Mesenchymal stem cell (in vitro differentiated cells and primary cell): ENCODE measurements at regions not wholly inside any gene's neighbourhood (a gene's known extent, or its start where the extent isn't known, plus 50 kb on each side); places are given as distances from the start of the nearest gene placed in this dataset.

Source experiments
- DNase-seq: peaks from one replicate; pipeline ENCODE4 v3.0.0-alpha.2; 2013
- H2AFZ ChIP-seq: one replicate; pipeline ENCODE4 v1.6.1; 2013; ENCODE audit warnings: low read depth, mild to moderate bottlenecking, control low read depth, inconsistent platforms, low read length, moderate library complexity
- H2AK5ac ChIP-seq: 2 replicates; pipeline ENCODE4 v1.6.1; 2013; ENCODE audit warnings: low read length, moderate library complexity, mild to moderate bottlenecking, inconsistent platforms; ENCODE audit not compliant: severe bottlenecking
- H2BK120ac ChIP-seq: one replicate; pipeline ENCODE4 v1.6.1; 2013; ENCODE audit warnings: low read depth, mild to moderate bottlenecking, inconsistent platforms, low read length, moderate library complexity
- H2BK12ac ChIP-seq, 2 experiments: one replicate each; pipeline ENCODE4 v1.6.1; 2013; ENCODE audit warnings: inconsistent platforms in 2 of 2, low read length in 2 of 2, mild to moderate bottlenecking in 2 of 2, moderate library complexity in 2 of 2, control low read depth in 1 of 2
- H2BK15ac ChIP-seq: one replicate; pipeline ENCODE4 v1.6.1; 2013; ENCODE audit warnings: mild to moderate bottlenecking, low read depth, inconsistent platforms; ENCODE audit not compliant: poor library complexity, severe bottlenecking
- H2BK5ac ChIP-seq: 2 replicates; pipeline ENCODE4 v1.6.1; 2013; ENCODE audit warnings: low read depth, mild to moderate bottlenecking, low read length, control low read depth, inconsistent platforms; ENCODE audit not compliant: poor library complexity, severe bottlenecking
- H3K14ac ChIP-seq, 2 experiments: one replicate each; pipeline ENCODE4 v1.6.1; 2013; ENCODE audit warnings: inconsistent platforms in 2 of 2, low read length in 2 of 2, control low read depth in 1 of 2, mild to moderate bottlenecking in 1 of 2, moderate library complexity in 1 of 2
- H3K18ac ChIP-seq, 2 experiments: one replicate each; pipeline ENCODE4 v1.6.1; 2013; ENCODE audit warnings: inconsistent platforms in 2 of 2, low read length in 2 of 2, control low read depth in 1 of 2, low read depth in 1 of 2, mild to moderate bottlenecking in 1 of 2
- H3K23ac ChIP-seq, 2 experiments: one replicate each; pipeline ENCODE4 v1.6.1; 2013; ENCODE audit warnings: inconsistent platforms in 2 of 2, low read length in 2 of 2, mild to moderate bottlenecking in 2 of 2, moderate library complexity in 2 of 2, control low read depth in 1 of 2
- H3K27ac ChIP-seq: 2 replicates; pipeline ENCODE4 v1.5.1; 2013; ENCODE audit warnings: mild to moderate bottlenecking, moderate library complexity, low read length, control low read depth, inconsistent platforms; ENCODE audit not compliant: poor library complexity, severe bottlenecking
- H3K27me3 ChIP-seq, 2 experiments: 2 replicates each; pipeline versions ENCODE4 v1.6.1 to v1.7.0; 2013; ENCODE audit warnings: low read length in 2 of 2, mild to moderate bottlenecking in 2 of 2, moderate library complexity in 2 of 2, control low read depth in 1 of 2, inconsistent platforms in 1 of 2; ENCODE audit not compliant: control insufficient read depth in 1 of 2, insufficient read depth in 1 of 2
- H3K36me3 ChIP-seq, 2 experiments: 2 replicates each; pipeline versions ENCODE4 v1.6.1 to v1.7.0; 2013; ENCODE audit warnings: low read length in 2 of 2, control low read depth in 1 of 2, inconsistent platforms in 1 of 2, low read depth in 1 of 2, mild to moderate bottlenecking in 1 of 2; ENCODE audit not compliant: insufficient read depth in 2 of 2, control insufficient read depth in 1 of 2
- H3K4ac ChIP-seq, 2 experiments: one replicate each; pipeline ENCODE4 v1.6.1; 2013; ENCODE audit warnings: inconsistent platforms in 2 of 2, low read length in 2 of 2, mild to moderate bottlenecking in 2 of 2, moderate library complexity in 2 of 2, control low read depth in 1 of 2, low read depth in 1 of 2
- H3K4me1 ChIP-seq: 2 replicates; pipeline ENCODE4 v1.6.1; 2013; ENCODE audit warnings: low read depth, low read length, control low read depth; ENCODE audit not compliant: control insufficient read depth, insufficient read depth
- H3K4me2 ChIP-seq: 2 replicates; pipeline ENCODE4 v1.6.1; 2013; ENCODE audit warnings: low read length, mild to moderate bottlenecking, inconsistent platforms; ENCODE audit not compliant: poor library complexity, severe bottlenecking
- H3K4me3 ChIP-seq, 2 experiments: 2 replicates each; pipeline versions ENCODE4 v1.5.1 to v1.7.0; 2013; ENCODE audit warnings: low read length in 2 of 2, mild to moderate bottlenecking in 2 of 2, control low read depth in 1 of 2, low read depth in 1 of 2; ENCODE audit not compliant: insufficient read depth in 1 of 2
- H3K79me1 ChIP-seq: replicated peaks from 2 replicates; pipeline ENCODE4 v1.6.1; 2013; ENCODE audit warnings: mild to moderate bottlenecking, control low read depth, low read length, inconsistent platforms; ENCODE audit not compliant: poor library complexity, severe bottlenecking
- H3K9ac ChIP-seq: 2 replicates; pipeline ENCODE4 v1.7.0; 2013; ENCODE audit warnings: mild to moderate bottlenecking, low read length, moderate library complexity
- H3K9me3 ChIP-seq: 2 replicates; pipeline ENCODE4 v1.7.0; 2013; ENCODE audit warnings: mild to moderate bottlenecking, low read length; ENCODE audit not compliant: control insufficient read depth
- H4K8ac ChIP-seq: one replicate; pipeline ENCODE4 v1.6.1; 2013; ENCODE audit warnings: inconsistent platforms, mild to moderate bottlenecking, low read length, moderate library complexity
- H4K91ac ChIP-seq: one replicate; pipeline ENCODE4 v1.6.1; 2013; ENCODE audit warnings: mild to moderate bottlenecking, low read length, inconsistent platforms
- WGBS: methylation state at CpG from one replicate; pipeline ENCODE4 v1.1.7; 2013; ENCODE audit warnings: mixed read lengths; 5-methylcytosine and 5-hydroxymethylcytosine counted together

DNA sequence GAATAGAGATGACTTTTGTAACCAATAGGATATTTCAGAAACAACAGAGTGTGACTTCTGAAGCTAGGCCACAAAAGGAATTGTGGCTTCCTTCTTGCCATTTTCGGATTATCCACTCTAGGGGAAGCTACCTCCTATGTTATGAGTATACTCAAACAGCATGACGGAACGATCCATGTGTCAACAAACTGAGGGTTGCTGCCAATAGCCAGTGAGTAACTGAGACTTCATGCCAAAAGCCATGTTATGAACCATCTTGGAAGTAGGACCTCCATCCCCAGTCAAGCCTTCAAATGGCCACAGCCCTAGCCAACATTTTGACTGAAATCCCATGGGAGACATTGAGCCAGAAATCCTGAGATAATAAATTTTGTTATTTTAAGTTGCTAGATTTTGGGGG is 69.0 kb upstream of the IL6 start:
- Histone ChIP-seq H3K9me3 (peaks cover 11% of the 10 kb centered on the region), H3K23ac (no peak overlapping the region)

GRCh38 chr7:22657479-22657878 is 69.5 kb upstream of the IL6 start:
- H4K91ac ChIP-seq: no peak overlapping the region
- H3K27ac ChIP-seq: no peak overlapping the region
- H2BK12ac ChIP-seq: no peak overlapping the region
- no peak overlapping the region for H3K4me2 ChIP-seq
- H3K79me1 ChIP-seq: no peaks in the 10 kb centered on the region
- H3K9ac ChIP-seq: no peak overlapping the region
- no peak overlapping the region for H4K8ac ChIP-seq
- H3K14ac ChIP-seq: no peak overlapping the region
- no peak overlapping the region for H3K4ac ChIP-seq
- no peak overlapping the region for H2BK120ac ChIP-seq
- H3K27me3 ChIP-seq: no peaks in the 10 kb centered on the region
- no peak overlapping the region for H2AFZ ChIP-seq
- WGBS: 71% methylated on average over 1 of the region's 1 CpG
- H3K23ac ChIP-seq: no peak overlapping the region
- H3K9me3 ChIP-seq: peaks cover 11% of the 10 kb centered on the region
- DNase-seq: no peak
- no peak overlapping the region for H3K4me3 ChIP-seq
- H2BK15ac ChIP-seq: no peak overlapping the region
- no peak overlapping the region for H2AK5ac ChIP-seq
- H3K36me3 ChIP-seq: no peaks in the 10 kb centered on the region
- peaks cover 3% of the 10 kb centered on the region for H3K4me1 ChIP-seq
- H3K18ac ChIP-seq: no peak overlapping the region
- no peak overlapping the region for H2BK5ac ChIP-seq

More for the DNA sequence above, 69.0 kb upstream of the IL6 start:
- Histone ChIP-seq H3K4me3 (no peak overlapping the region), H2BK120ac (no peak overlapping the region), H3K14ac (no peak overlapping the region), H3K9ac (no peak overlapping the region), H3K27ac (no peak overlapping the region), H2AK5ac (no peak overlapping the region), H2BK12ac (peak overlapping the region in 1 of 2 experiments; percentile 47), H3K36me3 (no peaks in the 10 kb centered on the region), H3K4me2 (no peak overlapping the region), H2BK5ac (no peak overlapping the region), H3K27me3 (no peaks in the 10 kb centered on the region), H2BK15ac (no peak overlapping the region), H3K4me1 (peaks cover 3% of the 10 kb centered on the region), H2AFZ (no peak overlapping the region), H3K18ac (no peak overlapping the region), H3K4ac (no peak overlapping the region), H4K91ac (no peak overlapping the region), H3K79me1 (no peaks in the 10 kb centered on the region), H4K8ac (no peak overlapping the region)
- WGBS: 93% methylated on average over 3 of the region's 3 CpGs
- no peak for DNase-seq

GRCh38 chr7:22655781-22656180 is 71.2 kb upstream of the IL6 start:
- H3K23ac ChIP-seq: no peak overlapping the region
- H4K91ac ChIP-seq: no peak overlapping the region
- H3K4me3 ChIP-seq: no peak overlapping the region
- no peaks in the 10 kb centered on the region for H3K36me3 ChIP-seq
- no peak overlapping the region for H2BK5ac ChIP-seq
- no peak overlapping the region for H2BK12ac ChIP-seq
- H3K27ac ChIP-seq: no peak overlapping the region
- DNase-seq: no peak
- peaks cover 1% of the 10 kb centered on the region for H3K4me1 ChIP-seq
- H3K9ac ChIP-seq: no peak overlapping the region
- H2BK15ac ChIP-seq: no peak overlapping the region
- no peak overlapping the region for H4K8ac ChIP-seq
- no peak overlapping the region for H3K4ac ChIP-seq
- H3K14ac ChIP-seq: no peak overlapping the region
- no peak overlapping the region for H3K18ac ChIP-seq
- peaks cover 13% of the 10 kb centered on the region for H3K9me3 ChIP-seq
- WGBS: 96% methylated on average over 3 of the region's 4 CpGs
- H3K4me2 ChIP-seq: no peak overlapping the region
- no peaks in the 10 kb centered on the region for H3K79me1 ChIP-seq
- no peak overlapping the region for H2AFZ ChIP-seq
- no peaks in the 10 kb centered on the region for H3K27me3 ChIP-seq
- H2BK120ac ChIP-seq: no peak overlapping the region
- H2AK5ac ChIP-seq: no peak overlapping the region

- H3K9ac ChIP-seq: no peak overlapping the region
- H2AK5ac ChIP-seq: no peak overlapping the region
- H2AFZ ChIP-seq: no peak overlapping the region
- H2BK120ac ChIP-seq: no peak overlapping the region
- H3K4me1 ChIP-seq: peaks cover 1% of the 10 kb centered on the region
- H2BK15ac ChIP-seq: no peak overlapping the region
- no peak overlapping the region for H3K4me2 ChIP-seq
- H3K18ac ChIP-seq: no peak overlapping the region
- no peak overlapping the region for H2BK5ac ChIP-seq
- peaks cover 22% of the 10 kb centered on the region for H3K9me3 ChIP-seq
- no peak overlapping the region for H3K14ac ChIP-seq
- WGBS: no CpG with 5 or more reads among the region's 1 CpG
- DNase-seq: no peak
- H3K4me3 ChIP-seq: no peak overlapping the region
- no peaks in the 10 kb centered on the region for H3K79me1 ChIP-seq
- no peak overlapping the region for H3K4ac ChIP-seq
- no peaks in the 10 kb centered on the region for H3K36me3 ChIP-seq
- H4K8ac ChIP-seq: no peak overlapping the region
- no peak overlapping the region for H3K27ac ChIP-seq
- no peak overlapping the region for H3K23ac ChIP-seq
- no peak overlapping the region for H4K91ac ChIP-seq
- no peaks in the 10 kb centered on the region for H3K27me3 ChIP-seq
- no peak overlapping the region for H2BK12ac ChIP-seq
Measured at GRCh38 chr7:22654831-22655230, 72.2 kb upstream of the IL6 start.
